K562 (cell line): ENCODE measurements at regions not wholly inside any gene's neighbourhood (a gene's known extent, or its start where the extent isn't known, plus 50 kb on each side); places are given as distances from the start of the nearest gene placed in this dataset.

Experiments
- ATAC-seq: fragments of 200-7000 bp; cut with Tn5 transposase; 3 replicates; pipeline ENCODE4 v1.9.1; 2020; ENCODE audit warnings: moderate library complexity
- BruUV-seq: library from RNA; stranded (reverse); fragments of 400-500 nt; replicated peaks from 2 replicates; lab custom pipeline; 2021; lab: Mats Ljungman, UMichigan
- CTCF ChIA-PET: fragments of 300-600 bp; formaldehyde crosslinking; extraction: SDS; loops from one replicate; lab custom pipeline; 2021; ENCODE audit warnings: low intra/inter-chr PET ratio; lab: Yijun Ruan, JAX
- POLR2A ChIA-PET: fragments of 300-600, 350-650 bp; sonication (Branson Sonifier 250); formaldehyde crosslinking; extraction: SDS; loops from one replicate; lab custom pipeline; 2021; ENCODE audit warnings: antibody characterized with exemption, inconsistent platforms; lab: Yijun Ruan, JAX
- DNase-seq, 4 experiments: peaks; one replicate each; pipeline versions ENCODE4 v3.0.0 to v3.0.0-alpha.2; 2011 to 2018; ENCODE audit warnings: low spot score in 3 of 4, mixed read lengths in 3 of 4; ENCODE audit errors: extremely low read depth in 1 of 4
- FAIRE-seq: peaks from 2 replicates; lab custom pipeline; 2011; peaks lifted over from hg19 to GRCh38; lab: Jason Lieb, UNC
- H2AFZ ChIP-seq: 2 replicates; pipeline ENCODE4 v1.6.0; 2011; ENCODE audit warnings: low read depth, low read length, control low read depth, inconsistent platforms
- H3K27ac ChIP-seq: fragments of 200-600 bp; 3 replicates; pipeline ENCODE4 v1.8.0; 2011; ENCODE audit warnings: low read depth, mild to moderate bottlenecking, control low read depth, inconsistent platforms, low read length, moderate library complexity, mixed read lengths; ENCODE audit errors: extremely low read depth
- H3K27me3 ChIP-seq, 2 experiments: fragments of 300-600 bp in 1 of 2; 2 replicates in 1 of 2; 3 replicates in 1 of 2; pipeline versions ENCODE4 v1.6.0 to v1.8.0; 2011; ENCODE audit warnings: inconsistent platforms in 2 of 2, low read length in 2 of 2, mild to moderate bottlenecking in 1 of 2, mixed read lengths in 1 of 2, moderate library complexity in 1 of 2; ENCODE audit not compliant: control insufficient read depth in 2 of 2, insufficient read depth in 2 of 2
- H3K36me3 ChIP-seq: fragments of 300-600 bp; 3 replicates; pipeline ENCODE4 v1.8.0; 2011; ENCODE audit warnings: mild to moderate bottlenecking, low read length, inconsistent platforms; ENCODE audit not compliant: control insufficient read depth, insufficient read depth
- H3K4me1 ChIP-seq, 2 experiments: fragments of 200-600 bp in 1 of 2; replicated peaks in 1 of 2; 2 replicates in 1 of 2; 3 replicates in 1 of 2; pipeline versions ENCODE4 v1.5.1 to v1.8.0; 2011; ENCODE audit warnings: inconsistent platforms in 2 of 2, low read length in 2 of 2, mild to moderate bottlenecking in 1 of 2, mixed read lengths in 1 of 2, moderate library complexity in 1 of 2; ENCODE audit not compliant: control insufficient read depth in 2 of 2, insufficient read depth in 2 of 2
- H3K4me2 ChIP-seq: 2 replicates; pipeline ENCODE4 v1.6.1; 2011; ENCODE audit warnings: low read length, control low read depth, inconsistent platforms, mixed read lengths; ENCODE audit not compliant: insufficient read depth
- H3K4me3 ChIP-seq: fragments of 200-600 bp; sonication (generic), shearing (Covaris generic); 2 replicates; pipeline ENCODE4 v1.5.1; 2016; ENCODE audit warnings: control low read depth, inconsistent platforms
- H3K79me2 ChIP-seq: fragments of 200-600 bp; 3 replicates; pipeline ENCODE4 v1.8.0; 2011; ENCODE audit warnings: low read length, inconsistent platforms; ENCODE audit not compliant: control insufficient read depth, insufficient read depth
- H3K9ac ChIP-seq, 2 experiments: 2 replicates each; pipeline versions ENCODE4 v1.6.0 to v1.6.1; 2011; ENCODE audit warnings: low read depth in 2 of 2, low read length in 2 of 2, control low read depth in 1 of 2, inconsistent platforms in 1 of 2, mild to moderate bottlenecking in 1 of 2, mixed read lengths in 1 of 2; ENCODE audit not compliant: insufficient read depth in 1 of 2
- H3K9me1 ChIP-seq: one replicate; pipeline ENCODE4 v1.6.0; 2011; ENCODE audit warnings: inconsistent platforms, mild to moderate bottlenecking, low read length, moderate library complexity; ENCODE audit not compliant: control insufficient read depth, insufficient read depth
- H3K9me3 ChIP-seq: replicated peaks from 2 replicates; pipeline ENCODE4 v1.5.1; 2011; ENCODE audit warnings: low read depth, low read length, inconsistent platforms; ENCODE audit not compliant: control insufficient read depth, insufficient read depth
- H4K20me1 ChIP-seq: replicated peaks from 2 replicates; pipeline ENCODE4 v1.6.1; 2011; ENCODE audit warnings: low read length, inconsistent platforms, mixed read lengths; ENCODE audit not compliant: control insufficient read depth, insufficient read depth
- CHD1 ChIP-seq: fragments of 200-600 bp; sonication (generic); IDR thresholded peaks from one replicate; pipeline ENCODE4 v1.6.1; 2012; ENCODE audit warnings: mild to moderate bottlenecking, moderate library complexity, low read length, inconsistent platforms
- EWSR1 ChIP-seq: fragments of 450-650 bp; IDR thresholded peaks from 2 replicates; pipeline ENCODE4 v1.6.1; 2018; ENCODE audit warnings: borderline replicate concordance, mild to moderate bottlenecking, low read depth, moderate library complexity; ENCODE audit not compliant: partially characterized antibody
- MNT ChIP-seq, 2 experiments: fragments of 450-650 bp; conservative IDR thresholded peaks; 2 replicates each; pipeline ENCODE4 v1.6.1; 2017; ENCODE audit warnings: mild to moderate bottlenecking in 2 of 2, moderate library complexity in 2 of 2
- NFIC ChIP-seq: fragments of 450-650 bp; IDR thresholded peaks from 2 replicates; pipeline ENCODE4 v1.6.1; 2017; ENCODE audit warnings: mild to moderate bottlenecking, inconsistent platforms
- NFIX ChIP-seq: fragments of 250-450 bp; sonication (Bioruptor Pico); IDR thresholded peaks from 2 replicates; pipeline ENCODE4 v1.4.0; 2020; ENCODE audit warnings: low read depth, mild to moderate bottlenecking, moderate library complexity
- RFX1 ChIP-seq: fragments of 450-650 bp; IDR thresholded peaks from 2 replicates; pipeline ENCODE4 v1.6.1; 2016; ENCODE audit warnings: mild to moderate bottlenecking, moderate library complexity
- SETDB1 ChIP-seq: IDR thresholded peaks from one replicate; pipeline ENCODE4 v1.6.1; 2012; ENCODE audit warnings: low read length, control low read depth, inconsistent platforms
- ZNF165 ChIP-seq: fragments of 250-450 bp; sonication (Bioruptor Pico); IDR thresholded peaks from 2 replicates; pipeline ENCODE4 v1.4.0; 2020; ENCODE audit warnings: borderline replicate concordance
- ZNF551 ChIP-seq: fragments of 250-450 bp; sonication (Bioruptor Pico); IDR thresholded peaks from 2 replicates; pipeline ENCODE4 v1.5.0; 2021; ENCODE audit warnings: mild to moderate bottlenecking, moderate library complexity
- WGBS: fragments of 100-300 bp; shearing (Covaris generic); methylation state at CpG from one replicate; pipeline ENCODE4 v1.1.6; 2016; ENCODE audit warnings: low coverage, mixed read lengths; ENCODE audit not compliant: insufficient coverage; ENCODE audit errors: missing lambda C conversion rate; 5-methylcytosine and 5-hydroxymethylcytosine counted together
- in situ Hi-C: fragments of 300-500 bp; cut with MboI; formaldehyde crosslinking; loops from 4 replicates; pipeline ENCODE4 v1.15.0; 2018; ENCODE audit warnings: inconsistent platforms, mixed read lengths
- intact Hi-C: fragments of 100-400 bp; cut with micrococcal nuclease; formaldehyde crosslinking; loops from 2 replicates; pipeline ENCODE4 v1.14.2; 2022

DNA sequence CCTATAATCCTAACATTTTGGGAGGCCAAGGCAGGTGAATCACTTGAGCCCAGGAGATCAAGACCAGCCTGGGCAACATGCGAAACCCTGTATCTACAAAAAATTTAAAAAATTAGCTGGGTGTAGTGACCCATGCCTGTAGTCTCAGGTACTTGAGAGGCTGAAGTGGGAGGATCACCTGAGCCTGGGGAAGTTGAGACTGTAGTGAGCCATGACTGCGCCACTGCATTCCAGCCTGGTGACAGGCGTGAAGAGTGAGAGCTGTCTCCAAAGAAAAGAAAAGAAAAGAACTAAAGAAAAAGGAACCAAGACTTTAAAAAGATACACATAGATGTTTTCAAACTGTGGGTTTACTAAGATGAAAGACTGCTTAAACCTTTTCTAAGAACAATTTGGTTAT lies 129.0 kb downstream of the SPCS3 start (continued):
- TF ChIP-seq MNT (conservative IDR thresholded peaks at IDR 0.05) (no peak), EWSR1 (no peak), ZNF551 (CRISPR knock-in tag) (no peak)

- Histone ChIP-seq H3K36me3 (no peaks in the 10 kb centered on the region), H2AFZ (no peak overlapping the region), H3K79me2 (no peaks in the 10 kb centered on the region), H3K9me3 (no peaks in the 10 kb centered on the region), H3K27me3 (no peaks in the 10 kb centered on the region), H3K9ac (no peak overlapping the region), H3K4me2 (no peak overlapping the region), H3K4me3 (no peak overlapping the region), H3K27ac (no peak overlapping the region), H3K9me1 (no peaks in the 10 kb centered on the region), H3K4me1 (no peaks in the 10 kb centered on the region), H4K20me1 (no peaks in the 10 kb centered on the region)
- in situ Hi-C loops = no loop called here
- no peak for FAIRE-seq
- ChIA-PET POLR2A (no interaction called here), CTCF (no interaction called here)
- TF ChIP-seq NFIX (CRISPR knock-in tag) = peak; percentile 27; the same call in 1 of the 2 replicates
- TF ChIP-seq ZNF165 (CRISPR knock-in tag) = no peak
- peak; percentile 29 for TF ChIP-seq RFX1
- TF ChIP-seq SETDB1 = no peak
- peak; percentile 68 for TF ChIP-seq NFIC
- TF ChIP-seq CHD1 = no peak
- no peak for DNase-seq
- ATAC-seq = no peak
- WGBS = 2% methylated on average over 6 of the region's 6 CpGs
- no TSS peak for BruUV-seq
- intact Hi-C loops = no loop called here
Measured at GRCh38 chr4:176451443-176451842, 131.7 kb downstream of the SPCS3 start.
